Loucy (cell line): ENCODE measurements at regions not wholly inside any gene's neighbourhood (a gene's known extent, or its start where the extent isn't known, plus 50 kb on each side); places are given as distances from the start of the nearest gene placed in this dataset.

Experiments used
- H2AFZ ChIP-seq: fragments of 200-600 bp; sonication (generic); 2 replicates; pipeline ENCODE4 v1.6.0; 2016; ENCODE audit warnings: antibody characterized with exemption, mild to moderate bottlenecking, low read length, moderate library complexity
- H3F3A ChIP-seq: fragments of 200-600 bp; 2 replicates; pipeline ENCODE4 v1.6.0; 2016; ENCODE audit warnings: antibody characterized with exemption, low read depth, mild to moderate bottlenecking
- H3K27me3 ChIP-seq: fragments of 200-600 bp; sonication (generic); 2 replicates; pipeline ENCODE4 v1.6.1; 2014; ENCODE audit warnings: low read length, mild to moderate bottlenecking; ENCODE audit not compliant: insufficient read depth, poor library complexity, severe bottlenecking
- H3K36me3 ChIP-seq: fragments of 200-600 bp; sonication (generic); 2 replicates; pipeline ENCODE4 v1.6.1; 2016; ENCODE audit warnings: low read length; ENCODE audit not compliant: insufficient read depth
- H3K4me1 ChIP-seq: fragments of 200-600 bp; sonication (generic); 2 replicates; pipeline ENCODE4 v1.5.1; 2014; ENCODE audit warnings: low read length, mild to moderate bottlenecking; ENCODE audit not compliant: insufficient read depth, poor library complexity, severe bottlenecking
- H3K4me2 ChIP-seq: fragments of 200-600 bp; sonication (generic); 2 replicates; pipeline ENCODE4 v1.6.0; 2014; ENCODE audit warnings: antibody characterized with exemption, low read length, low read depth, mild to moderate bottlenecking; ENCODE audit not compliant: poor library complexity, severe bottlenecking
- H3K4me3 ChIP-seq: fragments of 200-600 bp; sonication (generic); 2 replicates; pipeline ENCODE4 v1.5.1; 2014; ENCODE audit warnings: low read length, mild to moderate bottlenecking, mixed read lengths; ENCODE audit not compliant: poor library complexity, severe bottlenecking
- H3K79me2 ChIP-seq: fragments of 200-600 bp; sonication (generic); 2 replicates; pipeline ENCODE4 v1.6.1; 2014; ENCODE audit warnings: low read length; ENCODE audit not compliant: insufficient read depth
- H3K9ac ChIP-seq: fragments of 200-600 bp; sonication (generic); 2 replicates; pipeline ENCODE4 v1.6.0; 2014; ENCODE audit warnings: mild to moderate bottlenecking, low read depth, low read length, moderate library complexity; ENCODE audit not compliant: poor library complexity, severe bottlenecking
- H3K9me2 ChIP-seq: fragments of 200-600 bp; sonication (generic); replicated peaks from 2 replicates; pipeline ENCODE4 v1.6.1; 2016; ENCODE audit warnings: low read depth, low read length, mixed read lengths
- H3K9me3 ChIP-seq: fragments of 200-600 bp; sonication (generic); 2 replicates; pipeline ENCODE4 v1.6.1; 2014; ENCODE audit warnings: mild to moderate bottlenecking, antibody characterized with exemption, low read length, low read depth; ENCODE audit not compliant: insufficient read depth
- H4K20me1 ChIP-seq: fragments of 200-600 bp; sonication (generic); 2 replicates; pipeline ENCODE4 v1.6.0; 2014; ENCODE audit warnings: antibody characterized with exemption, low read length, mild to moderate bottlenecking; ENCODE audit not compliant: insufficient read depth, poor library complexity, severe bottlenecking
- CTCF ChIP-seq: fragments of 200-600 bp; sonication (generic); conservative IDR thresholded peaks from 2 replicates; pipeline ENCODE4 v1.5.1; 2014; ENCODE audit warnings: mild to moderate bottlenecking, antibody characterized with exemption, low read length
- EZH2phosphoT487 ChIP-seq: fragments of 200-600 bp; IDR thresholded peaks from 2 replicates; pipeline ENCODE4 v1.6.1; 2018; ENCODE audit warnings: antibody characterized with exemption, mild to moderate bottlenecking, moderate library complexity, borderline replicate concordance

DNA sequence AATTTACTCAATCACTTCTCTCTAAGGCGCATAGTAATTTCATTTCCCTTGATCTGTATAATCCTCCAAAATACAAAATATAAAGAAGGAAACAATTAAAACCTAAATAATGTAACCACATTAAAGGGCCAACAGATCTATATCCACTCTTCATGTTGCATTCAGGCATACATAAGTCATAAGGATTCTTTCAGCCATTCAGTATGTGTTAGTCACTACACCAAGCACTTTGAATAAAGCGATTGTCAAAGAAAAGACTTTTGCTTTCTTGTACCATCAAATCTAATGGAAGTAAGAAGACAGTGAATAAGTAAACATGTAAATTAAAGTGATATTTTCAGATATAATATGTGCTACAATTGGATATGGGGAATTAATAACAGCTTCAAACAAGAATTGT is 569.2 kb upstream of the PTPRD start:
- H3K4me1 ChIP-seq: no peaks in the 10 kb centered on the region
- H3K9ac ChIP-seq: no peak overlapping the region
- H3K4me2 ChIP-seq: no peak overlapping the region
- H4K20me1 ChIP-seq: no peaks in the 10 kb centered on the region
- H3K36me3 ChIP-seq: no peaks in the 10 kb centered on the region
- no peaks in the 10 kb centered on the region for H3K79me2 ChIP-seq
- no peaks in the 10 kb centered on the region for H3K9me2 ChIP-seq
- H3K4me3 ChIP-seq: no peak overlapping the region
- no peaks in the 10 kb centered on the region for H3F3A ChIP-seq
- H3K27me3 ChIP-seq: no peaks in the 10 kb centered on the region
- H3K9me3 ChIP-seq: no peaks in the 10 kb centered on the region
- H2AFZ ChIP-seq: no peak overlapping the region
- no peak for TF ChIP-seq CTCF

DNA sequence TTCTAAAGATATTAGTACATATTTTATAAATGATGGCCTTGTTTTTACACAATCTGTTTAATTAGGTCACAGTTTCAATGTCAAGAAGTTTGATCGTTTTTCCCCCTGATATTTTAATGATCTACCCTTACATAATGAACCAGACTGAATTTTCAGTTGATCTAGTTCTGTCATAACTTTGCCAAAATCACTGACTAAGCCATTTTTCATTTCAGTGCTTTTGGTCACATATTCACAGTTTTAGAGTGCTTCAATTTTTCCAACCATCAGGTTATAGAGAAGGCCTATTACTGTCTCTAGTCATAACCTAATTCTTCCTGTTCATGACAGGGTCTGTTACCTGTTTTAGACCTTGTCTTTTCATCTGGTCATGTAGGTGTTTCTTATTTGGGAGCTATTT is 577.9 kb upstream of the PTPRD start:
- Histone ChIP-seq H3K79me2 (no peaks in the 10 kb centered on the region), H4K20me1 (no peaks in the 10 kb centered on the region), H3K36me3 (no peaks in the 10 kb centered on the region), H3K4me1 (no peaks in the 10 kb centered on the region), H3F3A (no peaks in the 10 kb centered on the region), H3K27me3 (no peaks in the 10 kb centered on the region), H3K4me2 (no peak overlapping the region), H3K9ac (no peak overlapping the region), H2AFZ (no peak overlapping the region), H3K9me2 (no peaks in the 10 kb centered on the region), H3K4me3 (no peak overlapping the region), H3K9me3 (no peaks in the 10 kb centered on the region; the same call in 1 of the 2 replicates)
- TF ChIP-seq EZH2phosphoT487 (no peak), CTCF (no peak)

GRCh38 chr9:11192993-11193392 is 580.2 kb upstream of the PTPRD start:
- Histone ChIP-seq H3K79me2 (no peaks in the 10 kb centered on the region), H3K27me3 (no peaks in the 10 kb centered on the region), H4K20me1 (no peaks in the 10 kb centered on the region), H3K36me3 (no peaks in the 10 kb centered on the region), H3F3A (no peaks in the 10 kb centered on the region), H3K9ac (no peak overlapping the region), H3K9me2 (no peaks in the 10 kb centered on the region), H3K4me1 (no peaks in the 10 kb centered on the region), H3K4me2 (no peak overlapping the region), H3K4me3 (no peak overlapping the region), H3K9me3 (no peaks in the 10 kb centered on the region; the same call in 1 of the 2 replicates), H2AFZ (no peak overlapping the region)
- TF ChIP-seq CTCF (no peak), EZH2phosphoT487 (no peak)
